ENCODE measurements at regions not wholly inside any gene's neighbourhood (a gene's known extent, or its start where the extent isn't known, plus 50 kb on each side); places are given as distances from the start of the nearest gene placed in this dataset.

GRCh38 chr4:82123934-82124333 lies 249.9 kb downstream of the HNRNPD start:
- TF ChIP-seq CTCF (optimal IDR thresholded peaks at IDR 0.05 in 1 of 3, IDR thresholded peaks at IDR 0.05 in 1 of 3, conservative IDR thresholded peaks at IDR 0.05 in 1 of 3; ENCODE audit: extremely low read depth in 1 of 3, insufficient read depth in 2 of 3, low read length in 3 of 3) (no peak), EZH2 (IDR thresholded peaks at IDR 0.05; ENCODE audit: low read length) (no peak)

All from keratinocyte (primary cell).